ENCODE measurements at regions not wholly inside any gene's neighbourhood (a gene's known extent, or its start where the extent isn't known, plus 50 kb on each side); places are given as distances from the start of the nearest gene placed in this dataset.

DNA sequence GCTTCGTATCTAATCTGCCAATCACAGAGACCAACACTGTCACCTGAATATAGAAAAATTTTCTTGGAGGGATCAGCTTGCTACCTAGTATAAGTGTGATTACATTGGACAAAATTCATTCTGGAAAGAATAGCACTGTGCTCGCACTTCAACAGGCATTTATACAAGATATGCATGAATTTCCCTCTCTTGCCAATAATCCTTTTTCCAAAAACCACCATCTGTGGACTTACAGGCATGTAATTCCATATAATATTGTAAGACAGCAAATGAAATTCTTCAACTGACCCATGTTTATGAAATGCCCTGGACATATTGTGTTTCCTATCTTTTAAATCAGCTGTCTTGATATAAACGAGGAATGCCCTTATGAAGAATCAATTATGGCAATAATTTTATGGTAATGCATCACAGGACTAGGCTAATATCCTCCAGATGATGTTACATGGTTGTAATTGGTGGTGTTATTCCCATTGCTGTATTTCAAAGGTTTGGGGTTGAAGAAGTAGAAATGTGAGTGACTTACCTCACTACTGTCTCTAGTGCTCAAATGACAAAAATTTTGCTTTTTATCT is 861.4 kb upstream of the NECTIN3 start:
- Mint-ChIP-seq H3K36me3 (ENCODE audit: low read depth) (no peaks in the 10 kb centered on the region), H3K9me3 (peaks cover 3% of the 10 kb centered on the region), H3K4me1 (no peaks in the 10 kb centered on the region), H3K27ac (no peak overlapping the region), H3K4me3 (no peak overlapping the region), H3K27me3 (no peaks in the 10 kb centered on the region)
- ATAC-seq (replicated peaks): no peak

DNA sequence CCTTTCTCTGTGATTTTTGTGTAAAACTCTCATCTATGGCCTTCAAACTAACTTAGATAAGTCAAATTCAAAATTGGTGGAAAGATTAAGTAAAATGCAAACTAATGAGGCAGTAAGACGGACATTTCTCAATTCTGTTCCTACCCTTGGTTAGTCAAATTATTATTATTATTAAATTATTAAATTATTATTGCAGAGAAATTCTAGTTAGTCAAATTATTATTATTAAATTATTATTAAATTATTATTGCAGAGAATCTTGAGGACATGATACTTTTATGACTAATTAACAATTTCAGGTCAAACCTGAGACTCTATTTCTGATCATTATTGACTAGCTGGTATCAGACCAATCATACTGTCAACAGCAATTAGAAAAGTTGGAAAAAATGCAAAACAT is 845.0 kb upstream of the NECTIN3 start:
- Mint-ChIP-seq H3K9me3 (no peaks in the 10 kb centered on the region), H3K27ac (no peak overlapping the region), H3K4me1 (no peaks in the 10 kb centered on the region), H3K4me3 (no peak overlapping the region), H3K36me3 (ENCODE audit: low read depth) (no peaks in the 10 kb centered on the region), H3K27me3 (no peaks in the 10 kb centered on the region)
- ATAC-seq (replicated peaks): no peak

DNA sequence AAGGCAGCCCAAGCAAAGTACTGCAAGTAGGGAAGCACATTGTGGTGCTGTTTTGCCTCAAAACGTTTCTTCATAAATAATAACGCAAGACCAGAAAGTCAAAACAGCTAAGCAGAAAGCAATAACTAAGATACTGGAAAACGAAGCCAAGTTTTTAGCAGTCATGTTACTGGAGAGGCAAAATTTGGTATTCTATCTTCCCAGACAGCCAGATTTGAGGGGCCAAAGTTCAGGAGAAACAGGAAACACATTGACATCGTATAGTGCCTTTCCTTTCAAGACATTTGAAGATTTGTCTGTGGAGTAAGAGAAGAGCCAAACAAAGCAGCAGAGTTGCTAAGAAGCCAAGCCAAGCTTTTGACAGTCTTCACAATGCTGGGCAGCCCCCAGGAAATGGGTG is 843.6 kb upstream of the NECTIN3 start:
- H3K4me3 Mint-ChIP-seq: no peak overlapping the region
- H3K27ac Mint-ChIP-seq: no peak overlapping the region
- no peaks in the 10 kb centered on the region for H3K27me3 Mint-ChIP-seq
- no peaks in the 10 kb centered on the region for H3K9me3 Mint-ChIP-seq
- no peaks in the 10 kb centered on the region for H3K4me1 Mint-ChIP-seq
- no peak for ATAC-seq (replicated peaks)
- no peaks in the 10 kb centered on the region for H3K36me3 Mint-ChIP-seq (ENCODE audit: low read depth)

DNA sequence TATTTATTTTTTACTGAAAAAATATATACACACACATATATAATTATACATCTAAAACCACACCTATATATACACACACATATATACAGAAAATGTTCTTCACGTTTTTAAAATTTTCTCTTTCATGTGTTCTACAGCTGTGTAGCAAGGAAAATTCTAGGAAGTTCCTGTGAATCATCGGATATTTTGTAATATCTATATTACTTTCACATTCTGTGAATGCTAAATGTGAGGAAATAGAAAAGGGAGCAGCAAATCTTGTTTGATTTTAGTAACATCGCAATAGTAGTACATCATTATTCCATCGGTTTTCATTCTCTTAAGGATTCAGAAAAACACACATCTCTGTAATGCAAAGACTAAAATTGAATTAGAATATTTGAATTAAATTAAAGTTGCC is 836.8 kb upstream of the NECTIN3 start:
- H3K4me3 Mint-ChIP-seq: no peak overlapping the region
- no peak overlapping the region for H3K27ac Mint-ChIP-seq
- ATAC-seq (replicated peaks): no peak
- H3K36me3 Mint-ChIP-seq (ENCODE audit: low read depth): no peaks in the 10 kb centered on the region
- H3K9me3 Mint-ChIP-seq: no peaks in the 10 kb centered on the region
- H3K4me1 Mint-ChIP-seq: no peaks in the 10 kb centered on the region
- H3K27me3 Mint-ChIP-seq: no peaks in the 10 kb centered on the region

DNA sequence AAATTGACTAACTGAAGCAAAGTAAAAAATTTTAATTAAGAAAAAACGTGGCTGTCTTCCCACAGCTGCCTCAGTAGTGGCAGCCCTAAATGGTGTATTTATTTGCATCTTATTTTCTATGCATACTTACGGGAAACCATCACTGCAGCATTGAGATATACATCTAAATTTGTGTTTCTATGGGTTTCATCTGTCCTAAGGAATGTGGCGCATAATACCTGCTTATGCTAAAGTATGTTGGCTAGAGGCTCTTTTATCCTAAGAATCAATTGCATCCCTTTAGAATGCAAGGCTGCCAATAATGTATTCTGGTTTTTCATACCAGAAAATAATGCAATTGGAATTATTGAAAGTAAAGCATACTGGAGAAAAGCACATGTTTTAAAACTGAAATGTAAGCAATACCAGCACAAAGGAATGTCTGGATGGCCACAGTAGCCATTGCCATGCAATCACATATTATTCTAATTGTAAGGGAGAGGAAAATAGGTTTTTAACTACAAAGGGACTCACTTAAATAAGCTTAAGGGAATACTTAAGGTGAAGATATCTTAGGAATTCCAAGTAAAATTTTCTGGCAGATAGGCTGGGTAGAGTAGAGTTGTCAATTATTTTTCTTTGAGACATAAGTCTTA is 834.5 kb upstream of the NECTIN3 start:
- no peak overlapping the region for H3K4me3 Mint-ChIP-seq
- no peaks in the 10 kb centered on the region for H3K27me3 Mint-ChIP-seq
- H3K9me3 Mint-ChIP-seq: no peaks in the 10 kb centered on the region
- H3K36me3 Mint-ChIP-seq (ENCODE audit: low read depth): no peaks in the 10 kb centered on the region
- H3K4me1 Mint-ChIP-seq: no peaks in the 10 kb centered on the region
- ATAC-seq (replicated peaks): no peak
- no peak overlapping the region for H3K27ac Mint-ChIP-seq

DNA sequence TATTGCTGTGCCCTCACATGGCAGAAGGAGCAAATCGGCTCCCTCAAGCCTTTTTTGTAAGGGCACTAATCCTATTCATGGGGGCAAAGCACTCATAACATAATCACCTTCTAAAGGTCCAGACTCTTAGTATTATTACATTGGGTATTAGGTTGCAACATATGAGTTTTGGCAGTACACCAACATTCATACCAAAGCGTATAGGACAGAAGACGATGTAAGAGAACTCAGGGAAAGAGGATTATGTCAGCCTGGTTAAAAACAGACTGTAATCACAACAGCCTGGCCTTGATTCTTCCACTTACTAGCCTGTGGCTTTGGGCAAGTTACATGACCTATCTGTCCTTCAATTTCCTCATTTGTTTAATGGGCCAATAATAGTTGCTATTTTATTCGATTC is 828.5 kb upstream of the NECTIN3 start:
- Mint-ChIP-seq H3K27me3 (no peaks in the 10 kb centered on the region), H3K36me3 (ENCODE audit: low read depth) (no peaks in the 10 kb centered on the region), H3K4me3 (no peak overlapping the region), H3K4me1 (no peaks in the 10 kb centered on the region), H3K9me3 (peaks cover 8% of the 10 kb centered on the region), H3K27ac (no peak overlapping the region)
- ATAC-seq (replicated peaks): no peak

DNA sequence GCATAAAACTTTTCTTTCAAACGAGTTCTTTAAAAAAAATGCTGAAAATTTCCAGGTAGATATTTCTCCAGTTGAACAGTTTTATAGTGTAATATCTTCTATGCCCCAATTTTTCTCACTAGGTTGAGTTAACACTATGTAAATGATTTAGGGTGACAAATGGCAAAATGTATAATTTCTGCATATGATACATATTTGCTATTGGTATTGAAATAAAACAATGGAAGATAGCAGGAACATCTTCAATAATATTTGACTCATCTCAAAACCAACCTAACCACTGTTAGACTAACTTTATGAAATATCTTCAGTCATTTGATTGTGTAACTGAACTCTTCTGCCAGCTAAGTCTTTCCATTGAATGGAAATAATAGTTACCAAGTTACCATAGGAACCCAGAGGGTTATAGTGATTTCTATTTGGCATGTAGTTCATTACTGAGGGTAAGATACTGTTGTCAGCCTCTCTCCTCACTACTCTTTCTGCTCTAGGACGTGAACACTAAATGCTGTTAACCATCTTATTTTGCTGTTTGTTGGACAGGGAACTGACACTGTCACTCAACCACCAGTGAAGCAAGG is 824.7 kb upstream of the NECTIN3 start:
- Mint-ChIP-seq H3K9me3 (peaks cover 8% of the 10 kb centered on the region), H3K27ac (no peak overlapping the region), H3K36me3 (ENCODE audit: low read depth) (no peaks in the 10 kb centered on the region), H3K4me1 (no peaks in the 10 kb centered on the region), H3K4me3 (no peak overlapping the region), H3K27me3 (no peaks in the 10 kb centered on the region)
- peak; percentile 52 for ATAC-seq (replicated peaks)

DNA sequence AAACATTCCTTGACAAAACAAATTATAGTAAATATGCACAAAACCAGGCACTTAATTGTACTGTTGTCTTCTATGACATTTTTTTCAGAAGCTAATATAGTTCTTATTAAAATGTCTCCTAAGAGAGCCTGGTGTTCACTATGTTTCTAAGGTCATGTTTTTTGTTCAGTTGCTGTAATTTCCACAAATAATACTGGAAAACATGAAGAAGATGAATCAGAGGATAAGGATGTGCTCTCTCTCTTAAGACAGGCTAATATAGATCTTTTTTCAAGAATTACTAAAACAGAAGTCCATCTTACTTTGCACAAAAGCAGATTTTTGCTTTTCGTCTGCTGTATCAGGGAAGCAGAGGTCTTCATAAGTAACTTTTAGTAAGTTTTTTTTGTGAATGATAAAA is 823.0 kb upstream of the NECTIN3 start:
- H3K36me3 Mint-ChIP-seq (ENCODE audit: low read depth): no peaks in the 10 kb centered on the region
- no peaks in the 10 kb centered on the region for H3K27me3 Mint-ChIP-seq
- H3K4me1 Mint-ChIP-seq: no peaks in the 10 kb centered on the region
- peaks cover 13% of the 10 kb centered on the region for H3K9me3 Mint-ChIP-seq
- no peak overlapping the region for H3K27ac Mint-ChIP-seq
- H3K4me3 Mint-ChIP-seq: no peak overlapping the region
- no peak for ATAC-seq (replicated peaks)

DNA sequence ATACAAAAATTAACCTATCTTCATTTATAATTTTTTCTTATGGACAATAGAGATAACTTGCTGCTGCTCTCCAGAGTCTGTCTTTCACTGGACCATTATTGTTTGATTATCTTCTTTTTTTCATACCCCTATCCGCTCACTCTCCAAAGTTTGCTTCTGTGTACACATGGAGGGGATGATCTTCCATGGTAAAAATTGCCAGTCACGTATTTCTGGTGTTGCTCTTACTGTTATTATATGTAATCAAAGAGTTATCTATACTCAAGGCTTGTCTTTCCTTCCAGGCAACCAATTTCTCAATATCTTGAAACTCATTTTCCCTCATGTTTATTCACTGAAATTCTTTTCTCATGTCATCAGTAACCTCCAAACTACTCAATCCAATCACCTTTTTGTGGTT is 817.8 kb upstream of the NECTIN3 start:
- Mint-ChIP-seq H3K27me3 (no peaks in the 10 kb centered on the region), H3K4me3 (no peak overlapping the region), H3K9me3 (peaks cover 7% of the 10 kb centered on the region), H3K4me1 (no peaks in the 10 kb centered on the region), H3K27ac (no peak overlapping the region), H3K36me3 (ENCODE audit: low read depth) (no peaks in the 10 kb centered on the region)
- no peak for ATAC-seq (replicated peaks)

DNA sequence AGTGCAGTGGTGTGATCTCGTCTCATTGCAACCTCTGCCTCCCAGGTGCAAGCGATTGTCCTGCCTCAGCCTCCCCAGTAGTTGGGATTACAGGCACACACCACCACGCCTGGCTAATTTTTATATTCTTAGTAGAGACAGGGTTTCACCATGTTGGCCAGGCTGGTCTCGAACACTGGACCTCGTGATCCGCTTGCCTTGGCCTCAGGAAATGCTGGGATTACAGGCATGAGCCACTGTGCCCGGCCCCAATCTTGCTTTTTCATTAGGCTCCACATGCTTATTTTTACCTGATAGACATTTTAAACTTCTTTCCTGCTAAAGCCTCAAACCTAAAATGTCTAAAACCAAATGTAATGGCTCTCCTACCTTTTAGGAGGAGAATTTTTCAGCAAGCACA is 817.0 kb upstream of the NECTIN3 start:
- no peak overlapping the region for H3K27ac Mint-ChIP-seq
- no peaks in the 10 kb centered on the region for H3K4me1 Mint-ChIP-seq
- H3K4me3 Mint-ChIP-seq: no peak overlapping the region
- H3K27me3 Mint-ChIP-seq: no peaks in the 10 kb centered on the region
- no peak for ATAC-seq (replicated peaks)
- no peaks in the 10 kb centered on the region for H3K36me3 Mint-ChIP-seq (ENCODE audit: low read depth)
- peaks cover 7% of the 10 kb centered on the region for H3K9me3 Mint-ChIP-seq

DNA sequence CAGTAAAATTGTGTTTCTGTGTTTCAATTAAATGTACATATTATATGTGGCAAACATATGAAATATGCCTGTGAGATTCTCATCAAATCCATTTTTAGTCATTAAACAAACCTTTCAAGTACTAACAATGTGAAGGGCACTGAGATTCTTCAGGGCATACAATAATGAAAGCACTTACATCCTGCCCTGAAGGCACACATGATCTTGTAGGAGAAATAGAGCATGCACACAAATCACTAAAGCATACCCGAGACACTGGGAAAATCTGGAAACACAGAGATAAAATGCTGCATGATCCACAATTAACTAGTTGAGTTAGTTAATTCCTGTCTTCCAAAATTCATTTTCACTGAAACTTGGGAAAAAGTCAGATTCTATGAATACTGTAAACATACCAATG is 810.5 kb upstream of the NECTIN3 start:
- H3K27ac Mint-ChIP-seq: no peak overlapping the region
- no peaks in the 10 kb centered on the region for H3K4me1 Mint-ChIP-seq
- no peaks in the 10 kb centered on the region for H3K9me3 Mint-ChIP-seq
- H3K4me3 Mint-ChIP-seq: no peak overlapping the region
- no peaks in the 10 kb centered on the region for H3K36me3 Mint-ChIP-seq (ENCODE audit: low read depth)
- no peak for ATAC-seq (replicated peaks)
- H3K27me3 Mint-ChIP-seq: no peaks in the 10 kb centered on the region

DNA sequence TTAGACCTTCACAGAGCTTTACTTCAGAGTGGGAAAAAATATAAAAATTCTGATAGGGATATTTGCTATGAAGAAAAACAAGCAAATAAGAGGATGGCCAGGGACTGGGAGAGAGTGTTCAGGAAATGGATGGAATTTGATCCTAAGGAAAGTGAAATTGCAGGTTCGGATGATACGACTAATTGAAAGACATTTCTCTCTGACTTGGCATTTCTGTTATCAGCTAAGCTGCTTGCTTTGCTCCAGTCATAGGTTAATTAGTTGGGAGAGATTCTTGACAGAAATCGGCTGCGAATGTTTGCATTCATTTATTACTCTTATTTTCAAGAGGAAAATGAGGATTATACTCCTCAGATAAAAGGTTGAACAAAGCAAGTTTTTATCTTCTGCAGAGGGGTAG is 808.7 kb upstream of the NECTIN3 start:
- Mint-ChIP-seq H3K9me3 (no peaks in the 10 kb centered on the region), H3K27me3 (no peaks in the 10 kb centered on the region), H3K4me1 (no peaks in the 10 kb centered on the region), H3K27ac (no peak overlapping the region), H3K36me3 (ENCODE audit: low read depth) (no peaks in the 10 kb centered on the region), H3K4me3 (no peak overlapping the region)
- no peak for ATAC-seq (replicated peaks)

DNA sequence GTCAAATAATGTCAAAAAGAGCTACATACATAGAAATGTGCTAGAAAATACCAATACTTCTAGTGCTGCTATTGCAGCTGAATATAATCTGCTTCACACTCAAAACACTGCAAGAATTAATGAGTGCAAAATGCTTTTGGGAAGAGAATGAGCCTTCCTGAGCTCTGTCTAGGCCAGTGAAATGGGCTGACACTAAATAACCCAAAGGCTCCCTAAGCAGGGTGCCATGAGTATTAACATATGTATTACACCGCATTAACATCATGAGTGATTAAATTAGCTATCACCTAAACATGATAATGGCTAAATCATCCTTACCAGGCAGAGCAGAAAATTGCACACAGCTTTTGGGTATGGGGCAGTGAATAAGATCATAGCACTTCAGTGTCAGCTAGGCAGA is 806.3 kb upstream of the NECTIN3 start:
- no peak for ATAC-seq (replicated peaks)
- H3K4me1 Mint-ChIP-seq: no peaks in the 10 kb centered on the region
- no peaks in the 10 kb centered on the region for H3K27me3 Mint-ChIP-seq
- no peaks in the 10 kb centered on the region for H3K9me3 Mint-ChIP-seq
- no peak overlapping the region for H3K27ac Mint-ChIP-seq
- H3K4me3 Mint-ChIP-seq: no peak overlapping the region
- H3K36me3 Mint-ChIP-seq (ENCODE audit: low read depth): no peaks in the 10 kb centered on the region

DNA sequence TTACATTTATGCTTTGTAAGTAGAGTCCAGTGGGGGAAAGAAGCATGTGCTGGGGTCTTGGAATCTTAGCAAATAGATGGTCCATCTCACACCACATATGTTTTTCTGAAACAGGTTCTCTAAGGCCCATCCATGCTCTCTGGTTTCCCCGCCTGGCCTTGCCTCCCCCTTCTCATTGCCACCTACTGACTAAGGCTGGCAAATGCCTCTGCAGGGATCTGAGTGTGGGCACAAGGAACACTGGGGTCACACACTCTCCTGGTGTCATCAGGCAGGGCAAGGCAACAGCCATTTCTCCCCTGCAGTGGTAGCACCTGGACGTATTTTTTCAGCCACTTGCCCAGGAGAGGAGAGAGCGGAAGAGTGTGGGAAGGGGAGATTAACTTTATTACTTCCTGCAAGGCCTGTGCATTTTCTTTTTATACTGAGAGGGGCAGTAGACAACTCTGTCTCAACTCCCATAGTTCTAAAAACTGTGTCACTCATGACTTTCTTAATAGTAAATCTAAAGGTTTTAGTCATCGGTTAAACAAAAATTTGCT is 804.2 kb upstream of the NECTIN3 start:
- no peak overlapping the region for H3K27ac Mint-ChIP-seq
- ATAC-seq (replicated peaks): no peak
- H3K4me3 Mint-ChIP-seq: no peak overlapping the region
- H3K27me3 Mint-ChIP-seq: no peaks in the 10 kb centered on the region
- no peaks in the 10 kb centered on the region for H3K9me3 Mint-ChIP-seq
- H3K4me1 Mint-ChIP-seq: no peaks in the 10 kb centered on the region
- no peaks in the 10 kb centered on the region for H3K36me3 Mint-ChIP-seq (ENCODE audit: low read depth)

DNA sequence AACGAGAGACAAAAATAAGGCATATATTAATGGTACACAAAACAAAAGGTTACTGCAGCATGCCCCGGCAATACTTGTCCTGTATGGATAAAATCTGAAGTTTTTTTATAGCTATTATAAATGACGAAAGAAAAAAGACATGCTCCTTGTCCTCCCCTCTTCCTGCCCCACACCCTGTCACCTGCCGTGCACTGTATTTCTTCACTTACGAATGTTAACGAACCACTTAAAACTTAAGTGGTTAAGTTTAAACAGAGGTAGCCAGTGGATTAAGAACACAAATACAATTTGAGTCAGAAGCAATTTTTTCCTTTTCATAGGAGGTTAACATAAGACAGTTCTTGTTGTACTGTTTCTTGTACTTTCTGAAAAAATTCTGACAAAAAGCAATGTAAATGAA is 799.1 kb upstream of the NECTIN3 start:
- Mint-ChIP-seq H3K9me3 (no peaks in the 10 kb centered on the region), H3K27ac (no peak overlapping the region), H3K36me3 (ENCODE audit: low read depth) (no peaks in the 10 kb centered on the region), H3K4me1 (no peaks in the 10 kb centered on the region), H3K27me3 (no peaks in the 10 kb centered on the region), H3K4me3 (no peak overlapping the region)
- no peak for ATAC-seq (replicated peaks)
